Activated CD4-positive, alpha-beta T cell treated with anti-CD3 and anti-CD28 coated beads, Interleukin-2, Interleukin-4, amounts not matched to agents 100 ng/mL and 50 ng/mL, durations not matched to agents 16 hours and 8 hours (primary cell): ENCODE measurements at regions not wholly inside any gene's neighbourhood (a gene's known extent, or its start where the extent isn't known, plus 50 kb on each side); places are given as distances from the start of the nearest gene placed in this dataset.

Experiments used
- DNase-seq: peaks from one replicate; pipeline ENCODE4 v3.0.0-alpha.2; 2020; ENCODE audit warnings: low spot score

DNA sequence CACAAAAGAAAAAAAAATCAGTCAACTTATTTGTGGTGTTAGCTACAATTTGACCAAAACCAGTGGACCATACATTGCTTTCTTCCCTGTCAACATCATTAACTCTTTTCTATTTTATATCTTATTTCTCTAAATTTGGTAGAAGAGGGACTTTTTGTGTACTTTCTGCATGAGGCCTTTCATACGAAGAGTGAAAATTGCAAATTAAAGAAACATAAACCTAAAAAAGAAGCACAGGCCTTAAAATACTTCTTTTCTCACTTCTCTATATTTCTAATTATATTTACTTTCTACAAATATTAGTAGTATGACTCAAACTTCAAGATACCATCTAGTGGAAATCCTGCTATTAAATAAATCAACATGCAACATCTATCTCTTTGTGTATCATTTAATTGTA lies 1073.4 kb upstream of the ZEB2 start:
- no peak for DNase-seq

DNA sequence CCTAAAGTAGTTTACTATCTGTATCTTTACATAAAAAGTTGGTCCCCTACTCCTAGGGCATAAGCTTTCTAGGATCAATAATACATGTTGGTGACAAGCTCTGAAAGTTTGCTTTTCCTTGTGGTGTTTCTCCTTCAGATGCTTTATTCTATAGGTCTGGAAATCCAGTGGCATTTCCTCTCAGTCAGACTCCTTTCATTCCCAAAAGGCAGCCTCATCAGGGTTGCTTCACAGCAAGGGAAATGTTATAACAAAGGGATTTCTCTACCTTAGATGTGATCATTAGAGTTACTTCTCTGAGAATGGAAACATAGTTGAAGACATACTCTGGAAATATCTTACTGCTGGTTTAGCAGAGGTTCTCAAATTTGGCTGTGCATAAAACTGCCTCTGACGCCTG lies 1072.4 kb upstream of the ZEB2 start:
- DNase-seq = no peak

DNA sequence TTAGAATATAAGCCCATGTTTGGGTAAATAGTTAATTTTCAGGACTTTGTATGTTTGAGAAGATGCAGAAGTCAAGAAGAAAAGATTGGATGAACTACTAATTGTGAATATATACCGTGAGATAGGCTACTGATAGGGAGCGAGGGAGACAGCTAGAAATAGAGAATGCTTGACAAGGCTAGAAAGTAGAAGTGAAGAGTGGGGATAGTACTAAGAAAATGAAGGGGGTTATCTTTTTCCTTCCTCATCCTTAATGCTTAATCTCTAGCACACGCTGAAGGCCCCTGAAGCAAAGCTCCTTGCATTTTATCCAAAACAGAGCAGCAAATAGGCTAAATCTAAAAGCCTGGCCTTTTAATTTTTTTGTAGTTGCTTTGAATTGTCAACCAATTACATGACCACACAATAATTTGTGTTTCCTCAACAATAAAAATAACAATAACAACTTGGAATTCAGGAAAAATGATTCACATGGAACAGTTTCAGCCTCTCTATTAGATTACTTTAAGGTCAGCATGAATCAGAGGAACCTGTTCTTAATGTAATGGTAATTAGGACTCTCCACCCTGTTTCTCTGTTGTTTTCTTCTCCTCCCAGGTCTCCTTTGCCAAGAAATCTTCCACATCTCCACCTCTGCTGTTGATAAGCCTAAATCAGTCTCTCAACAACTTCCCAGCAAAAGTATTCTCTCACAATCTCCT lies 1071.3 kb upstream of the ZEB2 start:
- DNase-seq = no peak

DNA sequence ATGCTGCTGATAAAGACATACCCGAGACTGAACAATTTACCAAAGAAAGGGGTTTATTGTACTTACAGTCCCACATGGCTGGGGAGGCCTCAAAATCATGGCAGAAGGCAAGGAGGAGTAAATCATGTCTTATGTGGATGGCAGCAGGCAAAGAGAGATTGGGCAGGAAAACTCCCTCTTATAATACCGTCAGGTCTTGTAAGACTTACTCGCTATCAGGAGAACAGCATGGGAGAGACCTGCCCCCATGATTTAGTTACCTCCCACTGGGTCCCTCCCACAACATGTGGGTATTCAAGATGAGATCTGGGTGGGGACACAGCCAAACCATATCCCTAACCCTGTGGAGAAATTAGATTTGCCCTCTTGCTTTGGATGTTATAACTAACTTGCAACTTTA lies 1068.0 kb upstream of the ZEB2 start:
- no peak for DNase-seq

DNA sequence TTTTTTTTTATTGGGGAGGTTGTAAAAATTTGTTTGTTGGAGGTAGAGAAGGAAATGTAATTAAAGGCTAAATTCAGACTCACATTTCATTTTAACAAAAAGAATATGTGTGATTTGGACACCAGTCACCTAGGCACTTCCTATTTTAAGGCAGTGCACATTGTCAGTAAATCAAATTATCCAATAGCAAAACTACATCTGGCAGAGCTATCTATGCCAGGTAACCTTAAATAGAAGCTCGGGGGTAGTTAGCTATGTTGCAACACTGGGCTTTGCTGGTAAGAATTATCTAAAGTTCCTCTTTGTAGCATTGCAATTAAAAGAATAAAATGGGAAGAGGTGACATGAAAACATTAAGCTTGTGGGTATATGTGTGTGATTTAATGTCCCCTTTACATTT lies 1064.4 kb upstream of the ZEB2 start:
- DNase-seq = no peak

DNA sequence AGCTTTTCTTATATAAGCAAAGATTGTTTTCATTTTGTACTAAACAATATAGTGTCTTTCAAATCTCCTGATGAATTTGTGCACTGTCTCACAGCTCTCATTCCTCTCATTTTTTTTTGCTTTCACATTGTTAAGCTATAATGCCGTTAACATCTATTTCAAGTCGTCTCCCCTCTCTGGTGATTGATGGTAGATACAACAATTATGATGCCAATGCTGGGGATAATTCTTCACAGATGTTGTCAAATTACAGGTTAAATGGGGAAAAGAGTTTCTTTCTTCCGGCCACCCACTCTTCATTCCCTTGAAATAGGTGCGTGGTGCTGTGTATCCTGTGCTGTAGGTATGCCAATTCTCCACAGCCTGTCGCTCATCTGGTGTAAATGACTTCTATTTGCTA lies 1053.7 kb upstream of the ZEB2 start:
- no peak for DNase-seq

DNA sequence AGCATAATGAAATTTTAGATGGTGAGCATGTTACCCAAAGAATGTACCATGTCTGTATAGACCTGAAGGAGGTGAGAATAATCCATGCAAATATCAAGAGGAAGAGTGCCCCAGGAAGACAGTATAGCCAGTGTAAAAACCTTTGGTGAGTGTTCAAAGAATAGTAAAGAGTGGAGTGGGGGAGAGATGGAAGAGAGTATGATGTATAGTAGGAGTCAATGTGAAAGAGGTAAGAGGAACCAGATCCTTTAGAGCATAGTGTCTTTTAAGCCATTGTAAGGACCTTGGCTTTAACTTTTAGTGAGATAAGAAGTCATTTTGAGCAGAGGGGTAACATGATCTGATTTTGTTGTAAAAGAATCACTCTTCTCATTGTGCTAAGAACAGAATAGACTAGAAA lies 1052.3 kb upstream of the ZEB2 start:
- DNase-seq = no peak

DNA sequence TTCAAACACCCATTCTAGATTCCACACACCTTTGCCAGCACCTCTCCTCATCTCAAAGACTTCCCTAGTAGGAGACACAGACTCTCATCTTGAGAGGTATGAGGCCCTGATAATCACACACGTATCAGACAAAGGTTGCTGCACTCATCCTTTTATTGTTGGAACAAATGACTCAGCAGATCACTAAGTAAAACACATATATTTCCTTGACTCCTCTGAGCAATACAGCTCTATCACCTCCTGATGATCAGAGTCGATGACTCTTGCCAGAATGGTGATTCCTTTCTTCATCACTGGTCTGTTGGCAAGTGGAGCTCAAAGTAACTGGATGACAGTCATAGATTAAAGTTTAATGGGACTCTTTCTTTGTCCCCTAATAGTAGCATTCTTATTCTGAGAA lies 1049.2 kb upstream of the ZEB2 start:
- DNase-seq = no peak

DNA sequence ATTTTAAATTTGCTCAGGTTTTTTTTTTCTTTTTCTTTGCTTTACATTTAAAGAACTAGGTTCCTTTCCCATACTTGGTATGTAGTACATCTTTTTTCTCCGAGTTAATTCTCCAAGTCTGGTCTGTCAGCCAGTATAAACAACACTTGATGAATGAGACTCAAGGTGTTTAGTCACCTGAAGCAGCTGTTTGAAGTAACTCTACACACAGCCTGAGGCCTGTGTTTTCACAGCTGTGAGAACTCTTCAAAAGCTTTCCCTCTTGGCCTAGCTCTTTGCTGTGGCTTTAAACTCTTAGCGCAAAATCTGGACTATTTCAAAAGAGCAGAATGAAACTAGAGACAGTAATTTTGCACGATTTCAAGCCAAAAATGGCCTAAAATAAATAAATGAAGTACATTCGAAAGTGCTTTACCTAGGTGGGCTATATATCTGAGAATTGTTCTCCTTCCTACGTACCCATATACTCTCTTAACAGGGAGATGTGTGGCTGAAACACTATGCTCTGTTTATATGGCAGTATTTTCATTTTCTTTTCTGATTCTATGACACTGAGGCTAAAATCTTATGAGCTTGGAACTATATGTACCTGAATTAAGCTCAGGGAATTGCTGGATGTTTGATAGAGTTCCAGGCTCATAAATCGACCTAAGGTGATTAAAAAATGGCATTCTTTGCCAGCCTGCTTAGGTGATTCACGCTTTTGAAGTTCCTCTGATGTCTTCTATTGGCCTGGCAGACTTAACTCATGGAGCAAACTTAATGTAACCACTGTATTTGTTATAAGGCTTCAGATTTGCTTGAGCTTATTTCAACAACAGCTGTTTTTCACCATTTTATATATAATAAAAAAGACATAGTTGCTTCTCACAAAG lies 1044.1 kb upstream of the ZEB2 start:
- no peak for DNase-seq

DNA sequence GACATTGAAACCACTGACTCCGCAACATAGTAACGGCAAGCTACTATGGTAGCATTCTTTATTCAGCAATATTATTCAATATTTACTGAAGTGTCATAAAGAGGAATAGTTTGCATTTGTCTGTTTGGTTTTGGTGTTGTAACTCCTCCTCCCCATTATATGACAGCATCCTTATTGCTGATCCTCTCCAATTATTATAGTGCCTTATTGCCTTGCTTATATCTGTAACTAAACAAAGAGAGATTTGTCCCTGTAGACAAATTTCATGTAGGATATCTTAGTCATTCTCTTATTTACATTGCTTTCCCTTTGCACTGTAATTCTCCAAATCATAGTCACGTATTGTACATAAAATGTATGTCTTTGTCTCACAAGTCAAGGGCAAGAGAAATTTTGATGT lies 1041.2 kb upstream of the ZEB2 start:
- no peak for DNase-seq

DNA sequence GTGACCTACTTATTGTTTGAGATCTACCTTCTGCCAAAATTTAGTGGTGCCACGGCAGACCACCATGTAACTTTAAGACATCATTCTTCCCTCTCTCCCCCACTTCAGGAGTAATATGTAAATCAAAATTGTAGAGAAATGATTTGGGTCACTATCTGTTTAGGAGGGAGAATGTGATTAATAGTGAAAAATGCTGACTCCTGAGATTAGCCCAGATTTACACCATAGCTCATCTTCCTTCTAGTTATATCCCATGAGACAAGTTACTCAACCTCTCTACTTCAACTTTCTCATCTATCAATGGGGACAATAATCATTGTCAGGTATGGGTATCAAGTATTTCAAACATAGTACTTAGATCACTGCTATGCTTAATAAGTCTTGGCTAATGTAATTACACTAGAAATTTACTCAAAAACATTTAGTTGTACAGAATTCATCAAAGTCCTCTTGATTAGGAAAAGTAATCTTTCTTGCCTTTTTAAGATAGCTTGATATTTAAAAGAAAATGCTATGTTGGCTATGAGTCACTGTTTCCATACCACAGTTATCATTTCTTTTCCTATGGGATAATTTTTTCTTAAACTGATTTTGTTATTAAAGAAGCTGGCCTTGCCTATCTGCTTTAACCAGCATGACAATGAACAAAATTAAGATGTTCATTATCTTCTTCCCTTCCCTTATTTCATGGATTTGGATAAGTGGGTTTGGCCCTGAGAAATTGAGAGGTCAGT lies 1038.9 kb upstream of the ZEB2 start:
- no peak for DNase-seq

DNA sequence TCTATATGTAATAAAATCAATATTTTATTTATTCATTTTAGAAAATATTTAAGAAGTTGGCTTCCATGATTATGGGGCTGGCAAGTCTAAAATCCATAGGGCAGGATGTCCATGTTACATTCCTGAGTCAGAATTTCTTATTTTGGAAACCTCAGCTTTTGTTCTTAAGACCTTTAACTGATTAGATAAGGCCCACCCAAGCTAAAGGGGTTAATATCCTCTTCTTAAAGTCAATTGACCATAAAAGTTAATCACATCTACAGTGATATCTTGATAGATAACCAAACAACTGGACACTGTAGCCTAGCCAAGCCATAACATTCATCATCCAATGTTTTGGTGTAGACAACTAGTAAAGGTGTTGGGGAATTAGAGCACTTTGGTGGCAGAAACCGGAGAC lies 1035.4 kb upstream of the ZEB2 start:
- DNase-seq = no peak

DNA sequence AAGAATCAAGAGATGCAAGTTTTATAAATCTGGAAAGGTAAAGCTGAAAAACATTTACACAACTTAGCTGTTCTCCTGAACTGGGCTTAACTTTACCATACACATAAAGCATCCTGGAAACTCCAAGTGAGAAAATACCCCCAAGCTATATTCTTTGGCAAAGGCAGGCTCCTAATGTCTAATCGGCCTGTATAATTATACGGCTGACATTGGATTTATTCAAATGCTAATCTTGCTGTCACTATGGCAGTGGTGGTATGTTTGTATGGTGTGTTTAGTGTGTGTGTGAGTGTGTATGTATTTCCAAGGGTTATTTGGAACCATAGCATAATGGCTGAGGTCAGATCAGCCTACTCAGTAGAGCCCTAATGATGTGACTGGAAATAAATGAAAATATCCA lies 1031.8 kb upstream of the ZEB2 start:
- DNase-seq = no peak

DNA sequence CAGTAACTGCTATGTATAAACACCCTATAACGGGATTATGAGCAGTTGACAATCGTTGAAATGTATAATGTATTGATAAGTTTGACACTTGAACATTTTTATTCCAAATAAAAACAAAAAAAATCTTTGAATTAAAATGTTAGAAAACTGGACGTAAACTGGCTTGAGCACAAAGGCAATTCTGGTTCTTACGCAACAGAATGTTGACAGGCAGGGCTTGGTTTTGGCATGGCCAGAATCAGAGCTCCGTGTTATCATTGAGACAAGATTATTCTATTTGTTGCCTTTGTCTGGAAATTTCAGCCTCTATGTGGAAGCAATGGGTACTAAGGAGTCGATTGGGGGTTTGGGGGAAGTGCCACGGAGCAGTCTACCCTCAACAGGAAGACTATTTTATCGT lies 1028.6 kb upstream of the ZEB2 start:
- DNase-seq = no peak

DNA sequence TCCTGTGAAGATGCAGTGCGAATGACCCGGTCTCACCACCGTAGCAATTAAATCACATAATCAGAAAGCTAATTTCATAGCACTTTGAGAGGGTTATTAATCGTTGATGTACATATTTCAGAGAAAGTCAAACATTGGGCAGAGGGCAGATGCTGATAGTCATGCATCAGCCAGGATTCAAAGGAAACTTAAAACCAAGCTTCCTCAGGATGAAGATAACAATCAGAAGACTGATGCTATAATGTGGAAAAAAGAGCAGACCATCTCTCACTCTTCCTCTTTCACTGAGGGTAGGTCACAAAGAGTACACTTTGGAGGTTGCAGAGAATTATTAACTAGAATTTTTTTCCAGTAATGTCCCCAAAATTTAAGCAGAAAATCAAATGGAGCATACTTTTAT lies 1027.7 kb upstream of the ZEB2 start:
- no peak for DNase-seq

DNA sequence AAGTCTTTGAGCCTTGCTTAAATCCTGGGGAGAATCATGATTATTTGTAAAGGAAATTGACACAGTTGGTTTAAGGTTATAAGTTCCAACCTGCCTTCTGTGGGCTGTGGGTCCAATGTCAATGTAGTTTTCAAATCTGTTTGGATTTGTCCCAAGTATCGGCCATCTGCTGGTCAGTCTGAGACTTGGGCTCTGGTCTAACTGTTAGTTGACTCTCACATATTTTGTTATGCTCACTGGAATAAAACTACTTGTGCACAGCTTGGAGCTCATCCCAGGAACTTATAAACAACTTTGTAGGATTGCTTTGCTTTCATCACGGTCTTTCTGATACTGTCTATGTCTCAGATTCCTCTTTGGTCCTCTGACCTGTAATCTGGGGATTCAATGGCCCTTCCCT lies 1026.2 kb upstream of the ZEB2 start:
- no peak for DNase-seq

DNA sequence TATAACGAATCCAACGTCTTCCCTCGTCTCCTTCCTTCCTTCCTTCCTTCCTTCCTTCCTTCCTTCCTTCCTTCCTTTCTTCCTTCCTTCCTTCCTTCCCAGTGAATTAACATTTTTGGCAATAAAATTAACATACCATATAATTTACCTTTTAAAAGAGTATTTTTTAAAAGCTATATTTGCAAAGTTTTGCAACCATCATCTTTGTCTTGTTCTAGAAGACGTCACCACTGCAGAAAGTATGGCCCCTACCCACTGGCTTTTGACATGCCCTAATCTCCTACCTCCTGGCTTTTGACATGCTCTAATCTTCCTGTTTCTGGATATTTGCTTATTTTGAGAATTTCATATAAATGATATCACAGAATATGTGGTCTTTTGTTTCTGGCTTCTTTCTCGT lies 1023.9 kb upstream of the ZEB2 start:
- DNase-seq = no peak

DNA sequence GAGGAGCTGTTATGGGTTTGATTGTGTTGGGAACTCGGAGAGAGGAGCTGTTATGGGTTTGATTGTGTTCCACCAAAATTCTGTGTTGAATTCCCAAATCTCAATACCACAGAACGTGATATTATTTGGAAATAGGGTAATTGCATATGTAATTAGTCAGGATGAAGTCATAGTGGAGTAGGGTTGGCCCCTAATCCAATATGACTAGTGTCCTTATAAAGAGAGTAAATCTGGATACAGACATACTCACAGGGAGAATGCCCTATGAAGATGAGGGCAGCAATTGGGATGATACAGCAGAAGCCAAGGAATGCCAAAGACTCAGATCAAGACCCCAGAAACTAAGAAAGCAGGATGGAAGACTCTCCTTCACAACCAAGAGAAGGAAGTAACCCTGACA lies 1023.2 kb upstream of the ZEB2 start:
- DNase-seq = no peak

DNA sequence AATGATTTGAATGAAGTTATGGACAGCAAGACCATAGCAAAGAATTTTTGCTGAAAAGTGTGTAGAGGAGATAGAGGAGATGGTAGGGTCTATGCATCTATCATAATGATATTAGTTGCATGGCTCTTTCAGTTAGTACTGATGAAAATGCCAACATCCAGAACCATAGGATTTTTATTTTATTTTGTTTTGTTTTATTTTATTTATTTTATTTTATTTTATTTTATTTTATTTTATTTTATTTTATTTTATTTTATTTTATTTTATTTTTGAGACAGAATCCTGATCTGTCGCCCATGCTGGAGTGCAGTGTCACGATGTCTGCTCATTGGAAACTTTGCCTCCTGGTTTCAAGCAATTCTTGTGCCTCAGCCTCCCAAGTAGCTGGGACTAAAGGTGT lies 1021.1 kb upstream of the ZEB2 start:
- no peak for DNase-seq

DNA sequence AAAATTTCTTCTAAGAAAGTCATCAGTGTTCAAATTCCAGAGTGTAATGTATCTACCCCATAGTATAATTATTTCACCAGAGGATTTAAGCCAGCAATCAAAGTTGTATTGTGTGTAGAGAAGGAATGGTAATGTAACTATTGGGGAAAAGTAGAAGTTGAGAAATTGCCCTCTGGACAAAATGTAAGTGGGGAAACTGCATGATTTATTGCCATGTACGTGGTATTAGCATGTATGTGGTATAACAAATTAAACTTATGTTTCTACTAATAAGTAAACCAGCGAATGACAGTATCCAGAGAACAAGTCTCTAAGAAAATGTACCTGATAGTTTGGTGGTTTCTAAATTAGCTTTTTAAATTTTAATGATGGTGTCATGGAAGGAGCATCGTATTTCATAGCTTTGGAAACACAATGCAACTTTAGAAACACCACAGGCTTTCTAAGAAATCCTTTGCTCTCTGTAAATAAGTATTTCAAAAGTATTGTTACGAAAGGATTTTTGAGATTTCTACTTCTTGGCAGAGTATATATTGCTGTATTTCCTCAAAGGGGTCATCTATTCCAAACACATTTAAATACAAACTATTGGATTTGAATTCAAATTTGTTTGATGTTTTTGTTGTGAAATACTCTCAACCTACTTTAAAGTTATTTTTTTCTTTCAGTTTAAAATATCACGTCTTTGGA lies 1018.9 kb upstream of the ZEB2 start:
- DNase-seq = no peak

DNA sequence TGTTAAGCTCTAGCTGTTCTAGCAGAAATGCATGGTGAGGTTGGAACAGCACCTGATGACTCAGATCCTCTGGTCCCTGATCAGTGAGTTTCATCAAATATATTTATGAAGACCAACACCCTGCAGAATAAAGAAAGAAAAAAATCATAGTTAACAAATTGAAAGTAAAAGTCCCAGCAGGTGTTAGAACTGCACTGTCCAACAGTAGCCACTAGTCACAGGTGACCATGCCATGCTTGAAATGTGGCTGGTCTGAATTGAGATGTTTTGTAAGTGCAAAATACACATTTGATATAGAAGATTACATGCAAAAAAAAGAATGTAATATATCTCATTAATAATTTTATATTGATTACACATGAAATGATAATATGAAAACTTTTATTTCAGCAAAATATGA lies 1010.7 kb upstream of the ZEB2 start:
- no peak for DNase-seq

DNA sequence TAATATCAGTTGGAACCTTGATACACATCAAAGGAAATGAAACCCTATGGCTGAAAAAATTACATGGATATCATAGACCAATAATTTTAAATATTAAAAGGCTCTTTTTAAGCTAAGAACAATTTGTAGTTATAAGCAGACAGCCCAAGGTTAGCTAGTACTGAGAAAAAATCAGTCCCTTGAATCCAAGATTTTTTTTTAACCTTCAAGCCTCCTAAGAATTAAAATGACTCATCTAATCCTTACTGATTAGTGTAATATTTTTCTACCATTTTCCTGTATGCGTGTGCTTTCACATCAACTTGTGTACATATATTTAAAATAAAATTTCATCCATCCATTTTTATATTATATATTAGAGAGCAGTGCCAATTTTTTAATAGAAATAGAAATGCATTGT lies 1004.9 kb upstream of the ZEB2 start:
- DNase-seq = no peak

DNA sequence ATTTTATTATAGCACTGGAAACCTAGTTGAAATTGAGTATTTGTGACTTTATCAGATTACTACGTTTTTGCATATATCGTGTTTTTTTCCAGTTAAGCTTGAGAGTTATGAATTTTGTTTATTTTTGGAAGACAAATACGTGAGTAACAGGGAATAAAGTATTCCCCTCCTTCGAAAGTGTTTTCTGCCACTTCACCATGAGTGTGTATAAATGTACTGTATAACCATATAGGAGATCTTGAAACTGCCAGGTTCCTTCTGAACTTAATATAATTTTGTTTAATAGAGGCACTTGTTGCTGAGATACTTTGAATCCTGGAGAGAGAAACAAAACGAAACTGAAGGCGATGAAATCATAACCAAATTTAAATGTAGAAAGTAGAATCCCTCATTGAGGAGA lies 1004.4 kb upstream of the ZEB2 start:
- no peak for DNase-seq
